ENCODE measurements at regions not wholly inside any gene's neighbourhood (a gene's known extent, or its start where the extent isn't known, plus 50 kb on each side); places are given as distances from the start of the nearest gene placed in this dataset.

DNA sequence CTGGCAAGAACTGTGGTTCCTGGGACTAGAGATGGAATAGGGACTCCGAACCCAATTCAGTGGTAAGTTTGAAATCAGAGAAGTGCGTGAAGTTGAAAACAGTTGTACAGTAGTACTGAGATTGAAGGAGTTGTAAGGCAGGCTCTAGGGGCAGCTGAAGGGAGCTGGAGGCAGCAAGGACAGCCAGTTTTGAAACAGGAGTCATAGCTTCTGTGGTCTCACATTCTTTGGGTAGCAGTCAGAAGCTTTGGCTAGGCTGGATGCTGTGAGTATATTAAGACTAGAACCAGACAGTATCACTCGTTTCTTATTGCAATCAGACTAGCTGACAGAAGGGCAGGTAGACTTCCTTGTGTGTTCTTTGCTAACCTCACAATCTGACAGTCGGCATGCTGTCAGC is 64.5 kb upstream of the ADAM23 start (continued):
- no peak for TF ChIP-seq GATAD1 (CRISPR knock-in tag; IDR thresholded peaks at IDR 0.05)
- no peak for TF ChIP-seq ZNF792 (CRISPR knock-in tag; IDR thresholded peaks at IDR 0.05)

DNA sequence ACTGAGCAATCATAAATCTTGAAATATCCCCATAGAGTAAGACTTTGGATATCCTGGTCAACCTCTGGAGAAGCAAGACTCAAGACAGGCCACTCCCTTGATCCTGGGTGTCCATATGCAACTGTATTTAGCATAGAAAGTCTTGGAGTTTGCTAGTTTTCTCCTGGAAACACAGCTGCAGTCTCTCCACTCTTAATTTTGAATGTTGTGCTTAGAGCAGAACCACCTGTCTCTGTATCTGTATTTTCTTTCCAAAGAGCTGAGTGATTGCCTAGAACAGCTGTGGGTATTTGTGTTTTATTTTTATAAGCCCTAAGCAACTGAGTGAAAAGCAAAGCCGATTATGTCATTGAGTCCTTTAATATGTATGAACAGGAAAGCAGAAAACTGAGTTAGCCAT is 64.1 kb upstream of the ADAM23 start:
- intact Hi-C loops (cut with micrococcal nuclease; ENCODE audit: unreplicated experiment) = no loop called here
- no peaks in the 10 kb centered on the region; a peak in 1 of 5 replicates for H3K27me3 ChIP-seq (ENCODE audit: control insufficient read depth in 1 of 2, insufficient read depth in 2 of 2, low read length in 2 of 2)
- in situ Hi-C loops (cut with HindIII; ENCODE audit: extremely low pct_ligation_motif_present, low pct_unique_long_range_greater_than_20kb) = no loop called here
- H3K9ac ChIP-seq (ENCODE audit: insufficient read depth, low read depth, low read length) = no peak overlapping the region
- no peaks in the 10 kb centered on the region for H4K20me1 ChIP-seq (ENCODE audit: insufficient read depth, low read length)
- no peak for DNase-seq (ENCODE audit: low spot score)
- FAIRE-seq = no peak
- WGBS (ENCODE audit: low lambda C conversion rate) = 0% methylated on average over 1 of the region's 1 CpG
- BruUV-seq (replicated peaks) = no TSS peak
- no peak overlapping the region for H3K4me3 ChIP-seq (replicated peaks in 1 of 3; ENCODE audit: insufficient read depth in 1 of 3, low read depth in 2 of 3, low read length in 3 of 3)
- ATAC-seq = no peak
- CTCF ChIA-PET (ENCODE audit: low intra/inter-chr PET ratio, low total read pairs) = no interaction called here
- no peak overlapping the region for H3K4me2 ChIP-seq (ENCODE audit: low read depth, low read length)
- TF ChIP-seq ELF3 (CRISPR knock-in tag; IDR thresholded peaks at IDR 0.05) (no peak), KAT2B (IDR thresholded peaks at IDR 0.05; ENCODE audit: borderline replicate concordance, low read depth, low read length) (no peak), KLF13 (CRISPR knock-in tag; IDR thresholded peaks at IDR 0.05) (no peak), SP1 (IDR thresholded peaks at IDR 0.05) (no peak), SP1 (CRISPR knock-in tag; IDR thresholded peaks at IDR 0.05) (no peak), HHEX (CRISPR knock-in tag; IDR thresholded peaks at IDR 0.05) (no peak), RFXAP (CRISPR knock-in tag; IDR thresholded peaks at IDR 0.05; ENCODE audit: borderline replicate concordance) (no peak), TBL1XR1 (IDR thresholded peaks at IDR 0.05; ENCODE audit: borderline replicate concordance, low read length, partially characterized antibody) (no peak), SALL2 (CRISPR knock-in tag; IDR thresholded peaks at IDR 0.05) (no peak), MIXL1 (CRISPR knock-in tag; IDR thresholded peaks at IDR 0.05) (no peak), RNF2 (conservative IDR thresholded peaks at IDR 0.05; ENCODE audit: low read depth) (no peak), ZNF562 (CRISPR knock-in tag; IDR thresholded peaks at IDR 0.05; ENCODE audit: borderline replicate concordance) (no peak), ZNF878 (CRISPR knock-in tag; IDR thresholded peaks at IDR 0.05) (no peak), ZMAT3 (CRISPR knock-in tag; conservative IDR thresholded peaks at IDR 0.05) (no peak), ZNF557 (CRISPR knock-in tag; IDR thresholded peaks at IDR 0.05) (no peak), ZNF468 (CRISPR knock-in tag; IDR thresholded peaks at IDR 0.05) (no peak)
- TF ChIP-seq, protein P1, sequence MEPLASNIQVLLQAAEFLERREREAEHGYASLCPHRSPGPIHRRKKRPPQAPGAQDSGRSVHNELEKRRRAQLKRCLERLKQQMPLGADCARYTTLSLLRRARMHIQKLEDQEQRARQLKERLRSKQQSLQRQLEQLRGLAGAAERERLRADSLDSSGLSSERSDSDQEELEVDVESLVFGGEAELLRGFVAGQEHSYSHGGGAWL (CRISPR knock-in tag; IDR thresholded peaks at IDR 0.05) = no peak
- TF ChIP-seq, protein P2, sequence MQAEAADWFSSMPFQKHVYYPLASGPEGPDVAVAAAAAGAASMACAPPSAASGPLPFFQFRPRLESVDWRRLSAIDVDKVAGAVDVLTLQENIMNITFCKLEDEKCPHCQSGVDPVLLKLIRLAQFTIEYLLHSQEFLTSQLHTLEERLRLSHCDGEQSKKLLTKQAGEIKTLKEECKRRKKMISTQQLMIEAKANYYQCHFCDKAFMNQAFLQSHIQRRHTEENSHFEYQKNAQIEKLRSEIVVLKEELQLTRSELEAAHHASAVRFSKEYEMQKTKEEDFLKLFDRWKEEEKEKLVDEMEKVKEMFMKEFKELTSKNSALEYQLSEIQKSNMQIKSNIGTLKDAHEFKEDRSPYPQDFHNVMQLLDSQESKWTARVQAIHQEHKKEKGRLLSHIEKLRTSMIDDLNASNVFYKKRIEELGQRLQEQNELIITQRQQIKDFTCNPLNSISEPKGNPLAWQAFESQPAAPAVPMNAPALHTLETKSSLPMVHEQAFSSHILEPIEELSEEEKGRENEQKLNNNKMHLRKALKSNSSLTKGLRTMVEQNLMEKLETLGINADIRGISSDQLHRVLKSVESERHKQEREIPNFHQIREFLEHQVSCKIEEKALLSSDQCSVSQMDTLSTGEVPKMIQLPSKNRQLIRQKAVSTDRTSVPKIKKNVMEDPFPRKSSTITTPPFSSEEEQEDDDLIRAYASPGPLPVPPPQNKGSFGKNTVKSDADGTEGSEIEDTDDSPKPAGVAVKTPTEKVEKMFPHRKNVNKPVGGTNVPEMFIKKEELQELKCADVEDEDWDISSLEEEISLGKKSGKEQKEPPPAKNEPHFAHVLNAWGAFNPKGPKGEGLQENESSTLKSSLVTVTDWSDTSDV (CRISPR knock-in tag; IDR thresholded peaks at IDR 0.05) = no peak
- TF ChIP-seq, protein P3, sequence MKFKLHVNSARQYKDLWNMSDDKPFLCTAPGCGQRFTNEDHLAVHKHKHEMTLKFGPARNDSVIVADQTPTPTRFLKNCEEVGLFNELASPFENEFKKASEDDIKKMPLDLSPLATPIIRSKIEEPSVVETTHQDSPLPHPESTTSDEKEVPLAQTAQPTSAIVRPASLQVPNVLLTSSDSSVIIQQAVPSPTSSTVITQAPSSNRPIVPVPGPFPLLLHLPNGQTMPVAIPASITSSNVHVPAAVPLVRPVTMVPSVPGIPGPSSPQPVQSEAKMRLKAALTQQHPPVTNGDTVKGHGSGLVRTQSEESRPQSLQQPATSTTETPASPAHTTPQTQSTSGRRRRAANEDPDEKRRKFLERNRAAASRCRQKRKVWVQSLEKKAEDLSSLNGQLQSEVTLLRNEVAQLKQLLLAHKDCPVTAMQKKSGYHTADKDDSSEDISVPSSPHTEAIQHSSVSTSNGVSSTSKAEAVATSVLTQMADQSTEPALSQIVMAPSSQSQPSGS (CRISPR knock-in tag; IDR thresholded peaks at IDR 0.05) = no peak
- TF ChIP-seq, protein P4, sequence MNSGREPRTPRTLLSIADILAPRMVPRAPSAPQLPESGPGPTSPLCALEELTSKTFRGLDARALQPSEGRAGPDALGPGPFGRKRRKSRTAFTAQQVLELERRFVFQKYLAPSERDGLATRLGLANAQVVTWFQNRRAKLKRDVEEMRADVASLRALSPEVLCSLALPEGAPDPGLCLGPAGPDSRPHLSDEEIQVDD (CRISPR knock-in tag; IDR thresholded peaks at IDR 0.05; ENCODE audit: borderline replicate concordance) = no peak
- H3K9me3 ChIP-seq (ENCODE audit: low read length) = peaks cover 5% of the 10 kb centered on the region; the same call in 1 of the 2 replicates
- no peaks in the 10 kb centered on the region for H3K4me1 ChIP-seq (ENCODE audit: insufficient read depth, low read length)
- POLR2A ChIA-PET = no interaction called here
- H3K36me3 ChIP-seq (replicated peaks in 1 of 2; ENCODE audit: control insufficient read depth in 1 of 2, insufficient read depth in 2 of 2, low read length in 2 of 2) = no peaks in the 10 kb centered on the region
- H3K27ac ChIP-seq (ENCODE audit: extremely low read length, insufficient read depth, low read length) = no peak overlapping the region
- H3K79me2 ChIP-seq (ENCODE audit: insufficient read depth, low read length) = no peaks in the 10 kb centered on the region
- no peak overlapping the region for H2AFZ ChIP-seq (ENCODE audit: low read length)
